Dendritic cell treated with granulocyte-macrophage colony-stimulating factor and Interleukin-4, amounts not matched to agents 40 ng/mL and 50 ng/mL, for 4 days (primary cell): ENCODE measurements at regions not wholly inside any gene's neighbourhood (a gene's known extent, or its start where the extent isn't known, plus 50 kb on each side); places are given as distances from the start of the nearest gene placed in this dataset.

Experiments used
- H3K27ac Mint-ChIP-seq: one replicate; pipeline ENCODE4 v1.8.0; 2022; ENCODE audit warnings: mild to moderate bottlenecking, mixed read lengths
- H3K27me3 Mint-ChIP-seq: one replicate; pipeline ENCODE4 v1.8.0; 2022; ENCODE audit warnings: mild to moderate bottlenecking, mixed read lengths
- H3K36me3 Mint-ChIP-seq: one replicate; pipeline ENCODE4 v1.8.0; 2022; ENCODE audit warnings: low read depth, mixed read lengths
- H3K4me1 Mint-ChIP-seq: one replicate; pipeline ENCODE4 v1.8.0; 2022; ENCODE audit warnings: low read depth, mixed read lengths
- H3K4me3 Mint-ChIP-seq: one replicate; pipeline ENCODE4 v1.8.0; 2022; ENCODE audit warnings: mild to moderate bottlenecking, moderate library complexity, mixed read lengths
- H3K9me3 Mint-ChIP-seq: one replicate; pipeline ENCODE4 v1.8.0; 2022; ENCODE audit warnings: mixed read lengths
- intact Hi-C: fragments of 100-400 bp; cut with micrococcal nuclease; formaldehyde crosslinking; loops from one replicate; pipeline ENCODE4 v1.15.0; 2022

GRCh38 chr1:99566290-99567021 lies 79.5 kb upstream of the PALMD start:
- no peaks in the 10 kb centered on the region for H3K4me1 Mint-ChIP-seq
- H3K27me3 Mint-ChIP-seq: no peaks in the 10 kb centered on the region
- intact Hi-C loops: no loop called here
- H3K36me3 Mint-ChIP-seq: no peaks in the 10 kb centered on the region
- no peak overlapping the region for H3K27ac Mint-ChIP-seq
- no peak overlapping the region for H3K4me3 Mint-ChIP-seq
- H3K9me3 Mint-ChIP-seq: peaks cover 10% of the 10 kb centered on the region

GRCh38 chr1:99570486-99571089 lies 75.3 kb upstream of the PALMD start:
- Mint-ChIP-seq H3K36me3 (no peaks in the 10 kb centered on the region), H3K27ac (no peak overlapping the region), H3K4me3 (no peak overlapping the region)

GRCh38 chr1:99571092-99571734 lies 74.7 kb upstream of the PALMD start:
- intact Hi-C loops: no loop called here
- H3K27me3 Mint-ChIP-seq: no peaks in the 10 kb centered on the region
- no peaks in the 10 kb centered on the region for H3K9me3 Mint-ChIP-seq
- no peak overlapping the region for H3K4me3 Mint-ChIP-seq
- H3K36me3 Mint-ChIP-seq: no peaks in the 10 kb centered on the region
- H3K27ac Mint-ChIP-seq: no peak overlapping the region
- H3K4me1 Mint-ChIP-seq: no peaks in the 10 kb centered on the region

More at GRCh38 chr1:99570486-99571089, 75.3 kb upstream of the PALMD start:
- Mint-ChIP-seq H3K9me3 (no peaks in the 10 kb centered on the region), H3K4me1 (no peaks in the 10 kb centered on the region), H3K27me3 (no peaks in the 10 kb centered on the region)
- intact Hi-C loops: no loop called here

GRCh38 chr1:99573431-99574217 lies 72.3 kb upstream of the PALMD start:
- Mint-ChIP-seq H3K27me3 (no peaks in the 10 kb centered on the region), H3K9me3 (no peaks in the 10 kb centered on the region), H3K4me1 (no peaks in the 10 kb centered on the region), H3K36me3 (no peaks in the 10 kb centered on the region), H3K27ac (no peak overlapping the region), H3K4me3 (no peak overlapping the region)
- intact Hi-C loops: no loop called here

- Mint-ChIP-seq H3K27me3 (no peaks in the 10 kb centered on the region), H3K27ac (no peak overlapping the region), H3K4me3 (no peak overlapping the region), H3K4me1 (no peaks in the 10 kb centered on the region), H3K9me3 (no peaks in the 10 kb centered on the region), H3K36me3 (no peaks in the 10 kb centered on the region)
- intact Hi-C loops: no loop called here
Measured at GRCh38 chr1:99577313-99577712, 68.6 kb upstream of the PALMD start.

- Mint-ChIP-seq H3K27ac (no peak overlapping the region), H3K36me3 (no peaks in the 10 kb centered on the region), H3K27me3 (no peaks in the 10 kb centered on the region), H3K4me3 (no peak overlapping the region), H3K4me1 (no peaks in the 10 kb centered on the region), H3K9me3 (no peaks in the 10 kb centered on the region)
- intact Hi-C loops: no loop called here
Measured at GRCh38 chr1:99579691-99580172, 66.2 kb upstream of the PALMD start.

GRCh38 chr1:99580451-99580850 lies 65.5 kb upstream of the PALMD start:
- Mint-ChIP-seq H3K4me1 (no peaks in the 10 kb centered on the region), H3K4me3 (no peak overlapping the region), H3K27ac (no peak overlapping the region), H3K9me3 (no peaks in the 10 kb centered on the region), H3K36me3 (no peaks in the 10 kb centered on the region), H3K27me3 (no peaks in the 10 kb centered on the region)
- intact Hi-C loops: no loop called here

GRCh38 chr1:99587008-99587407 lies 58.9 kb upstream of the PALMD start:
- no peaks in the 10 kb centered on the region for H3K27me3 Mint-ChIP-seq
- H3K36me3 Mint-ChIP-seq: no peaks in the 10 kb centered on the region
- H3K4me3 Mint-ChIP-seq: no peak overlapping the region
- H3K9me3 Mint-ChIP-seq: no peaks in the 10 kb centered on the region
- intact Hi-C loops: no loop called here
- no peak overlapping the region for H3K27ac Mint-ChIP-seq
- no peaks in the 10 kb centered on the region for H3K4me1 Mint-ChIP-seq

GRCh38 chr1:99589186-99589636 lies 56.7 kb upstream of the PALMD start:
- no peak overlapping the region for H3K27ac Mint-ChIP-seq
- no peaks in the 10 kb centered on the region for H3K4me1 Mint-ChIP-seq
- H3K9me3 Mint-ChIP-seq: no peaks in the 10 kb centered on the region
- no peak overlapping the region for H3K4me3 Mint-ChIP-seq
- H3K27me3 Mint-ChIP-seq: no peaks in the 10 kb centered on the region
- no peaks in the 10 kb centered on the region for H3K36me3 Mint-ChIP-seq
- intact Hi-C loops: no loop called here

- intact Hi-C loops: no loop called here
- no peak overlapping the region for H3K4me3 Mint-ChIP-seq
- no peaks in the 10 kb centered on the region for H3K4me1 Mint-ChIP-seq
- H3K9me3 Mint-ChIP-seq: no peaks in the 10 kb centered on the region
- H3K36me3 Mint-ChIP-seq: no peaks in the 10 kb centered on the region
- no peaks in the 10 kb centered on the region for H3K27me3 Mint-ChIP-seq
- no peak overlapping the region for H3K27ac Mint-ChIP-seq
Measured at GRCh38 chr1:99590578-99591209, 55.2 kb upstream of the PALMD start.

- Mint-ChIP-seq H3K4me1 (no peaks in the 10 kb centered on the region), H3K27ac (no peak overlapping the region), H3K9me3 (peaks cover 4% of the 10 kb centered on the region), H3K27me3 (no peaks in the 10 kb centered on the region), H3K36me3 (no peaks in the 10 kb centered on the region), H3K4me3 (no peak overlapping the region)
- intact Hi-C loops: no loop called here
Measured at GRCh38 chr1:99591886-99592285, 54.0 kb upstream of the PALMD start.

GRCh38 chr1:99594205-99594604 lies 51.7 kb upstream of the PALMD start:
- Mint-ChIP-seq H3K4me1 (no peaks in the 10 kb centered on the region), H3K4me3 (no peak overlapping the region), H3K36me3 (no peaks in the 10 kb centered on the region), H3K9me3 (peaks cover 9% of the 10 kb centered on the region), H3K27me3 (no peaks in the 10 kb centered on the region), H3K27ac (no peak overlapping the region)
- intact Hi-C loops: no loop called here

- no peaks in the 10 kb centered on the region for H3K27me3 Mint-ChIP-seq
- no peaks in the 10 kb centered on the region for H3K36me3 Mint-ChIP-seq
- H3K4me1 Mint-ChIP-seq: no peaks in the 10 kb centered on the region
- no peak overlapping the region for H3K4me3 Mint-ChIP-seq
- no peak overlapping the region for H3K27ac Mint-ChIP-seq
- H3K9me3 Mint-ChIP-seq: peaks cover 9% of the 10 kb centered on the region
- intact Hi-C loops: no loop called here
Measured at GRCh38 chr1:99595041-99595440, 50.9 kb upstream of the PALMD start.
